MM.1S (cell line): ENCODE measurements at regions not wholly inside any gene's neighbourhood (a gene's known extent, or its start where the extent isn't known, plus 50 kb on each side); places are given as distances from the start of the nearest gene placed in this dataset.

ENCODE experiments used
- EZH2 ChIP-seq: fragments of 300-600 bp; sonication (generic); optimal IDR thresholded peaks from 2 replicates; pipeline ENCODE3; 2017; ENCODE audit warnings: low read depth, mild to moderate bottlenecking, antibody characterized with exemption, low read length, mixed read lengths
- TF ChIP-seq, protein P1 (sequence below): fragments of 300-600 bp; sonication (generic); IDR thresholded peaks from 2 replicates; pipeline ENCODE4 v1.5.1; 2016; ENCODE audit warnings: antibody characterized with exemption, low read length, mixed read lengths

- TF ChIP-seq, protein P1, sequence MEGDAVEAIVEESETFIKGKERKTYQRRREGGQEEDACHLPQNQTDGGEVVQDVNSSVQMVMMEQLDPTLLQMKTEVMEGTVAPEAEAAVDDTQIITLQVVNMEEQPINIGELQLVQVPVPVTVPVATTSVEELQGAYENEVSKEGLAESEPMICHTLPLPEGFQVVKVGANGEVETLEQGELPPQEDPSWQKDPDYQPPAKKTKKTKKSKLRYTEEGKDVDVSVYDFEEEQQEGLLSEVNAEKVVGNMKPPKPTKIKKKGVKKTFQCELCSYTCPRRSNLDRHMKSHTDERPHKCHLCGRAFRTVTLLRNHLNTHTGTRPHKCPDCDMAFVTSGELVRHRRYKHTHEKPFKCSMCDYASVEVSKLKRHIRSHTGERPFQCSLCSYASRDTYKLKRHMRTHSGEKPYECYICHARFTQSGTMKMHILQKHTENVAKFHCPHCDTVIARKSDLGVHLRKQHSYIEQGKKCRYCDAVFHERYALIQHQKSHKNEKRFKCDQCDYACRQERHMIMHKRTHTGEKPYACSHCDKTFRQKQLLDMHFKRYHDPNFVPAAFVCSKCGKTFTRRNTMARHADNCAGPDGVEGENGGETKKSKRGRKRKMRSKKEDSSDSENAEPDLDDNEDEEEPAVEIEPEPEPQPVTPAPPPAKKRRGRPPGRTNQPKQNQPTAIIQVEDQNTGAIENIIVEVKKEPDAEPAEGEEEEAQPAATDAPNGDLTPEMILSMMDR: peak; percentile 66
- TF ChIP-seq EZH2: no peak
Observed at GRCh38 chr2:105576440-105577241, 168.1 kb upstream of the NCK2 start.
